RWPE1 (cell line): ENCODE measurements at regions not wholly inside any gene's neighbourhood (a gene's known extent, or its start where the extent isn't known, plus 50 kb on each side); places are given as distances from the start of the nearest gene placed in this dataset.
A peak's percentile ranks its signal among the peaks of the same experiment; 100 is the strongest.
"Not testable (repeated sequence)": the region's sequence is repeated elsewhere in the genome, so short reads cannot be mapped to it uniquely, and the experiment has no call there.

Experiments
- CTCF ChIA-PET: fragments of 350-600 bp; sonication (Branson Sonifier 250); formaldehyde crosslinking; extraction: SDS; loops from one replicate; lab custom pipeline; 2021; lab: Yijun Ruan, JAX
- POLR2A ChIA-PET: fragments of 400-600 bp; formaldehyde crosslinking; extraction: SDS; loops from one replicate; lab custom pipeline; 2020; ENCODE audit warnings: antibody characterized with exemption; ENCODE audit not compliant: low non-redundant PET; lab: Yijun Ruan, JAX
- DNase-seq: peaks from one replicate; pipeline ENCODE4 v3.0.0; 2012; ENCODE audit warnings: low spot score
- H3K27ac ChIP-seq: fragments of 450-650 bp; 2 replicates; pipeline ENCODE4 v1.5.1; 2017
- CTCF ChIP-seq: fragments of 450-650 bp; conservative IDR thresholded peaks from 2 replicates; pipeline ENCODE4 v1.5.1; 2017; ENCODE audit warnings: low read depth, mild to moderate bottlenecking

DNA sequence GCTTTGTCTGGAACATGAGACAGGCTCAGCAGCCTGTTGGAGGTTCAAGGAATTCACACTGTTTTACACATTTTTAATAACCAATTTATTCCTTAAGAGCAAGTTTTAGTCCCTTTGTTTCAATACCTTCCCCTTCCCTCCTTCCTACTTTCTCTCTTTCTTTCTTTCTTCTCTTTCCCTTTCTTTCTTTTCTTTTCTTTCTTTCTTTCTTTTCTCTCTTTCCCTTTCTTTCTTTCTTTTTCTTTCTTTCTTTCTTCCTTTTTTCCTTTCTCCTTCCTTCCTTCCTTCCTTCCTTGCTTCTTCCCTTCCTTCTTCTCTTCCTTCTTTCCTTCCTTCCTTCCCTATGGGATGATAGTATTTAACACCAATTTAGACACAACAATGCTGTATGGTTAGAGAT is 164.2 kb downstream of the CENPF start:
- no peak for TF ChIP-seq CTCF
- ChIA-PET CTCF (interaction anchor here (0.6 kb wide), 1 partner anchor 819 kb away, joined by 5 read pairs; no protein-coding TSS in a partner anchor), POLR2A (no interaction called here)
- H3K27ac ChIP-seq, result no peak overlapping the region
- no peak for DNase-seq

- POLR2A ChIA-PET, result not testable (repeated sequence)
Observed at GRCh38 chr1:214769666-214770065, 166.7 kb downstream of the CENPF start.

GRCh38 chr1:214777364-214777763 is 174.4 kb downstream of the CENPF start:
- no peak for TF ChIP-seq CTCF
- DNase-seq, result no peak
- ChIA-PET POLR2A (no interaction called here), CTCF (interaction anchor here (0.6 kb wide), 1 partner anchor 785 kb away, joined by 3 read pairs; no protein-coding TSS in a partner anchor)
- no peak overlapping the region for H3K27ac ChIP-seq

More at GRCh38 chr1:214769666-214770065, 166.7 kb downstream of the CENPF start:
- CTCF ChIA-PET, H3K27ac ChIP-seq, DNase-seq: not testable (repeated sequence)

DNA sequence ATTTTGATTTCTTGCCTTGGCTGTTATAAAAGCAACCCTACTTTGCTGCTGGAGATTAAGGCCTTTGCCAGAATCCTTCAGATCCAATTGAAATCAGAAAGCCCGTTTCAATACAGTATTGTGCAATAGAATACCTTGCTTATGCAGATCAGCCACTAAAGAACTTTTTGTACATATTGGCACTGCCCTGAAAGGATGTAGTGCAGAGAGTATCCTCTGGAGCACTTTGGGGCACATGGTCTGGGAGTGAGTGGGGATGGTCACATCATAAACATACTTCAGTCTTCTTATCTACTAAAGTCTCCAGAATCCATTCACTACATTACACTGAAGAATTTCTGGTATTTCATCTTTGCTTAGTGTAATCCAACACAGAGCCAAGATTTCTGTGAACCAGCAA is 189.0 kb downstream of the CENPF start:
- TF ChIP-seq CTCF, result no peak
- no peak for DNase-seq
- CTCF ChIA-PET, result no interaction called here
- POLR2A ChIA-PET, result no interaction called here
- no peak overlapping the region for H3K27ac ChIP-seq

DNA sequence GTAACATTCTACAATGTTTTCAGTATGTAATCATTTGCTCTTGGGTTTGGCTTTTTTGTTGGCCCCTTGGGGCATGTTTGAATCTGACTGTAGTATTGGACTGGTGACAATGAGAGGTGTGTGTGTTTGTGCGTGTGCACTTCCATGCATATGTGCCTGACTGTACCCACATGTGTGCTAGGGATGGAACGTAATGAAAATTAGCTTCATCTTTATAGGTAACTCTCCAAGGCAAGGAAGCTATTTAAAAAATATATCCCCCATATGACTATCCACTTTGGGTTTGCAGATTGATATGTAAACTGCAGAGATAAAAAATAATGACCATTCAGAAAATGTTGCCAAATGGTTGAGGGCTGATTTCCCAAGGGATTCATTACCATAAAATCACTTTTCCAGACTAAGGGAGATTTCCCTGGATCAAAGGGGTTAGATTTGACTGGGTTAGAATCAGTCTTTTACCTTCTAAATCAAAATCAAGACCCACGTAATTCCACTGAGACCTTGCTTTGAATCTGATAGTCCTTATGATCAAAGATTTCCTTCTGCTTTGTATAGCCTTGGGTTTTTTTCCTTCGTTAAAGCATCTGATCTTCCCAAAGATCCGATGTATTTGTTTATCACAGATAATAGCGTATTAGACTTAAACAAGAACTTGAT is 189.7 kb downstream of the CENPF start:
- TF ChIP-seq CTCF, result no peak
- ChIA-PET CTCF (no interaction called here), POLR2A (no interaction called here)
- H3K27ac ChIP-seq, result no peak overlapping the region
- no peak for DNase-seq

DNA sequence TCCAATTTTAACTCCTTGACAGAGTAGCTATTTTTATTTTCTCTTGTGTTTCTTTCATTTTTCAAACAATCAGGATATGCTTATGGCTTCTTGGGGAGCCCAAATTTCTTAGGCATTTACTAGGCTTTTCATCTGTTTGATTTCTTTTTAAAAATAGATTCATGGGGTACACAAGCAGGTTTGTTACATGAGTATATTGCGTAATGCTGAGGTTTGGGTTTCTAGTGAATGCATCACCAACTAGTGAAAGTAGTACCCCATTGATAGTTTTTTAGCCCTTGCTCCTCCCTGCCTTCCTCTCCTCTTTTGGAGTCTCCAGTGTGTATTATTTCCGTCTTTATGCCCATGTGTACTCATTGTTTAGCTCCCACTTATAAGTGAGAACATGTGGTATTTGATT is 190.7 kb downstream of the CENPF start:
- no peak for TF ChIP-seq CTCF
- CTCF ChIA-PET, result interaction anchor here (0.5 to 0.6 kb wide), 2 partner anchors 16 to 555 kb away, joined by 3 read pairs; no protein-coding TSS in a partner anchor
- no peak overlapping the region for H3K27ac ChIP-seq
- DNase-seq, result no peak
- POLR2A ChIA-PET, result no interaction called here

DNA sequence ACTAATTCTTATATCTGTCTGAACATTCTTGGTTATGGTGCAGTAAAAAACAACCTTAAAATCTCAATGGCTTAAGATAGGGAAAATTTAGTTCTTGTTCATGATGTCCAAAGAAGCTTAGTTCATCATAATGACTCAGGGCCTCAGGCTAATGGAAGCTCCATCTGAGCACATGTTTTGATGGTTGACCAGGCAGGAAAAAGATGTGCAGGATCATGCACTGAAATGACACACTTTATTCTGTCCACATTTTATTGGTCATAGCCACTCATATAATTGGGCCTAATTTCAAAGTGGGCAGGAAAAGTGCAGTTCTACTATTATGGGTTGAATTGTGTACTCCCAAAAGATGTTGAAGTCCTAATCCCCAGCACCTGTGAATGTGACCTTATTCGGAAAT is 198.2 kb downstream of the CENPF start:
- H3K27ac ChIP-seq, result no peak overlapping the region
- CTCF ChIA-PET, result no interaction called here
- POLR2A ChIA-PET, result no interaction called here
- peak; percentile 31 for DNase-seq
- TF ChIP-seq CTCF, result no peak
